Prostate gland (tissue), 2 donors: ENCODE measurements at regions not wholly inside any gene's neighbourhood (a gene's known extent, or its start where the extent isn't known, plus 50 kb on each side); places are given as distances from the start of the nearest gene placed in this dataset.

ENCODE experiments used
- DNase-seq: peaks from one replicate; pipeline ENCODE4 v3.0.0-alpha.2; 2019; ENCODE audit warnings: low spot score
- H3K27ac ChIP-seq, 2 donors: fragments of 200-600 bp; sonication (generic); 2 replicates each; pipeline ENCODE4 v1.5.1; 2017 to 2019
- H3K27me3 ChIP-seq: fragments of 200-600 bp; sonication (generic); replicated peaks from 2 replicates; pipeline ENCODE4 v1.5.1; 2019; ENCODE audit not compliant: insufficient read depth
- H3K36me3 ChIP-seq, 2 donors: fragments of 200-600 bp; sonication (generic); 1 replicate in 1 of 2; 2 replicates in 1 of 2; pipeline versions ENCODE4 v1.5.1 to v1.8.1; 2017 to 2019
- H3K4me1 ChIP-seq: fragments of 200-600 bp; sonication (generic); replicated peaks from 2 replicates; pipeline ENCODE4 v1.5.1; 2019
- H3K4me3 ChIP-seq, 2 donors: fragments of 200-600 bp; sonication (generic); 2 replicates each; pipeline ENCODE4 v1.5.1; 2017 to 2019
- H3K9me3 ChIP-seq: fragments of 200-600 bp; sonication (generic); 2 replicates; pipeline ENCODE4 v1.5.1; 2017
- CTCF ChIP-seq, 4 experiments: fragments of 200-600 bp in 2 of 4; fragments of 450-650 bp in 2 of 4; sonication (generic) in 2 of 4; IDR thresholded peaks; 1 replicate in 3 of 4; 2 replicates in 1 of 4; pipeline ENCODE4 v1.5.1; 2016 to 2019; ENCODE audit warnings: antibody characterized with exemption in 4 of 4, mild to moderate bottlenecking in 2 of 4, moderate library complexity in 2 of 4
- POLR2A ChIP-seq: fragments of 450-650 bp; IDR thresholded peaks from one replicate; pipeline ENCODE4 v1.6.1; 2016; ENCODE audit warnings: antibody characterized with exemption, mild to moderate bottlenecking
- POLR2AphosphoS5 ChIP-seq: sonication (generic); formaldehyde crosslinking; IDR thresholded peaks from one replicate; pipeline ENCODE4 v1.6.1; 2017; ENCODE audit warnings: antibody characterized with exemption
- WGBS: methylation state at CpG from one replicate; pipeline ENCODE4 v1.1.5; 2018; 5-methylcytosine and 5-hydroxymethylcytosine counted together
- intact Hi-C: fragments of 100-400 bp; cut with DNase I; formaldehyde crosslinking; loops from one replicate; pipeline ENCODE4 v1.14.2; 2022

- H3K4me1 ChIP-seq, result no peaks in the 10 kb centered on the region
- no peaks in the 10 kb centered on the region for H3K27me3 ChIP-seq
- H3K4me3 ChIP-seq, result no peak overlapping the region
- H3K27ac ChIP-seq, result no peak overlapping the region
- no peaks in the 10 kb centered on the region for H3K36me3 ChIP-seq
- no peak for DNase-seq
- TF ChIP-seq POLR2A (no peak), CTCF (IDR thresholded peaks at IDR 0.05) (no peak)
- 72% methylated on average over 3 of the region's 3 CpGs for WGBS
- intact Hi-C loops, result no loop called here
- no peaks in the 10 kb centered on the region for H3K9me3 ChIP-seq
These were observed 280.5 kb downstream of the UQCRFS1 start for GRCh38 chr19:28932446-28932845.

GRCh38 chr19:28929006-28929405 is 283.9 kb downstream of the UQCRFS1 start:
- H3K27ac ChIP-seq, result no peak overlapping the region

GRCh38 chr19:28927456-28927855 is 285.5 kb downstream of the UQCRFS1 start:
- H3K4me3 ChIP-seq, result no peak overlapping the region
- DNase-seq, result no peak
- no peak overlapping the region for H3K27ac ChIP-seq
- H3K9me3 ChIP-seq, result no peaks in the 10 kb centered on the region
- WGBS, result 77% methylated on average over 4 of the region's 4 CpGs
- H3K4me1 ChIP-seq, result no peaks in the 10 kb centered on the region
- intact Hi-C loops, result no loop called here
- TF ChIP-seq POLR2A, result no peak
- TF ChIP-seq POLR2AphosphoS5, result no peak
- no peak for TF ChIP-seq CTCF (IDR thresholded peaks at IDR 0.05)
- H3K36me3 ChIP-seq, result no peaks in the 10 kb centered on the region
- no peaks in the 10 kb centered on the region for H3K27me3 ChIP-seq

More at GRCh38 chr19:28929006-28929405, 283.9 kb downstream of the UQCRFS1 start:
- Histone ChIP-seq H3K27me3 (no peaks in the 10 kb centered on the region), H3K4me3 (no peak overlapping the region), H3K4me1 (no peaks in the 10 kb centered on the region), H3K36me3 (no peaks in the 10 kb centered on the region), H3K9me3 (no peaks in the 10 kb centered on the region)
- WGBS, result 70% methylated on average over 3 of the region's 3 CpGs
- intact Hi-C loops, result no loop called here
- TF ChIP-seq POLR2AphosphoS5 (no peak), CTCF (IDR thresholded peaks at IDR 0.05) (no peak), POLR2A (no peak)
- DNase-seq, result no peak

- Histone ChIP-seq H3K4me1 (no peaks in the 10 kb centered on the region), H3K36me3 (no peaks in the 10 kb centered on the region), H3K27ac (no peak overlapping the region), H3K4me3 (no peak overlapping the region), H3K9me3 (no peaks in the 10 kb centered on the region), H3K27me3 (no peaks in the 10 kb centered on the region)
- no peak for DNase-seq
- no peak for TF ChIP-seq POLR2AphosphoS5
- TF ChIP-seq CTCF (IDR thresholded peaks at IDR 0.05), result no peak
- TF ChIP-seq POLR2A, result no peak
- intact Hi-C loops, result no loop called here
- 42% methylated on average over 17 of the region's 17 CpGs for WGBS
These were observed 292.5 kb downstream of the UQCRFS1 start for GRCh38 chr19:28920269-28921066.

- intact Hi-C loops, result no loop called here
- 51% methylated on average over 8 of the region's 8 CpGs for WGBS
- Histone ChIP-seq H3K27me3 (no peaks in the 10 kb centered on the region), H3K4me3 (no peak overlapping the region), H3K9me3 (no peaks in the 10 kb centered on the region), H3K4me1 (no peaks in the 10 kb centered on the region), H3K36me3 (no peaks in the 10 kb centered on the region), H3K27ac (no peak overlapping the region)
- no peak for DNase-seq
- no peak for TF ChIP-seq CTCF (IDR thresholded peaks at IDR 0.05)
These were observed 295.3 kb downstream of the UQCRFS1 start for GRCh38 chr19:28917621-28918020.
